ENCODE measurements at regions not wholly inside any gene's neighbourhood (a gene's known extent, or its start where the extent isn't known, plus 50 kb on each side); places are given as distances from the start of the nearest gene placed in this dataset.

DNA sequence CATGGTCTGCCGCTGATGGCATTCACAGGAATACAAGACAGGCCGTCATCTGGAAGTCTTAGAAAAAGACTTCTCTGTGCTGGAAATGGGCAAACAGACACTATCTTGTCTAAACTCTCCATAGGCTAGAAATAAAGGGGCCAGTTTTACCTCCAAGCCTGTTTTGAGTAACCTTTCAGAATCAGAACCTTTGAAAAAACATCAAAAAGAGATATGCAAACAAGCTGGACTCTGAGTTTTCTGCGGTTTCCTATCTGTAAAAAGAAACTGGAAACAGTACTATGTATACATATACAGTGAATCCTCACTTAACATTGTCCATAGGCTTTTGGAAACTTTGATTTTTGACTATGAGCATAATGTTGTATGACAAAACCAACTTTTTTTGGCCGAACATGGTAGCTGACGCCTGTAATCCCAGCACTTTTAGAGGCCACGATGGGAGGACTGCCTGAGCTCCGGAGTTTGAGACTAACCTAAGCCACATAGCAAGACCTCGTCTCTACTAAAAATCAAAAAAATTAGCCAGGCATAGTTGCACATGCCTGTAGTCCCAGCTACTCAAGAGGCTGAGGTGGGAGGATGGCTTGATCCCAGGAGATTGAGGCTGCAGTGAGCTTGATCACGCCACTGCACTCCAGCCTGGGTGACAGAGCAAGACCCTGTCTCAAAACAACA lies 92.9 kb upstream of the MAX start (continued):
- TF ChIP-seq ZNF687 (CRISPR knock-in tag; IDR thresholded peaks at IDR 0.05): no peak
- no peak for TF ChIP-seq EEA1 (CRISPR knock-in tag; IDR thresholded peaks at IDR 0.05; ENCODE audit: borderline replicate concordance)
- no peak for TF ChIP-seq DDIT3 (CRISPR knock-in tag; IDR thresholded peaks at IDR 0.05)
- TF ChIP-seq RELA (CRISPR knock-in tag; IDR thresholded peaks at IDR 0.05): no peak
- no peak for TF ChIP-seq ZNF670 (CRISPR knock-in tag; IDR thresholded peaks at IDR 0.05; ENCODE audit: borderline replicate concordance)
- peak; percentile 22; the same call in 1 of the 2 replicates for TF ChIP-seq ARID5B (CRISPR knock-in tag; IDR thresholded peaks at IDR 0.05)
- no peak for TF ChIP-seq ZNF124 (CRISPR knock-in tag; IDR thresholded peaks at IDR 0.05)
- TF ChIP-seq ZNF263 (CRISPR knock-in tag; IDR thresholded peaks at IDR 0.05): 0 out of 2 replicates have a peak, but pooled peaks have one; percentile 22
- no peak for TF ChIP-seq SALL1 (CRISPR knock-in tag; IDR thresholded peaks at IDR 0.05)
- TF ChIP-seq SETDB1 (CRISPR knock-in tag; IDR thresholded peaks at IDR 0.05; ENCODE audit: borderline replicate concordance): no peak
